NCI-H748 (cell line): ENCODE measurements at regions not wholly inside any gene's neighbourhood (a gene's known extent, or its start where the extent isn't known, plus 50 kb on each side); places are given as distances from the start of the nearest gene placed in this dataset.
"Not testable (repeated sequence)": the region's sequence is repeated elsewhere in the genome, so short reads cannot be mapped to it uniquely, and the experiment has no call there.

Source experiments
- DNase-seq: peaks from one replicate; lab custom pipeline; 2025; ENCODE audit not compliant: unreplicated experiment; lab: John Stamatoyannopoulos, UW

- DNase-seq = no peak
Measured at GRCh38 chr16:59688006-59688405, 953.9 kb upstream of the GOT2 start.

DNA sequence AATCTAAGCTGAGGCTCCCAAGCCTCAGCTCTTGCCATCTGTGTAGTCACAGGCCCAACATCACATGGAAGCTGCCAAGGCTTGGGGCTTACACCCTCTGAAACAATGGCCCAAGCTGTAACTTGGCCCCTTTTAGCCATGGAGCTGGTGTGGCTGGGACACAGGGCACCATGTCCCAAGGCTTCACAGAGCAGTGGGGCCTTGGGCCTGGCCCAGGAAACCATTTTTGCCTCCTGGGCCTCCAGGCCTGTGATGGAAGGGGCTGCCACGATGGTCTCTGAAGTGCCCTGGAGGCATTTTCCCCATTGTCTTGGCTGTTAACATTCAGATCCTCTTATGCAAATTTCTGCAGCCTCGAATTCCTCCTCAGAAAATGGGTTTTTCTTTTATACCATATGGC is 952.3 kb upstream of the GOT2 start:
- no peak for DNase-seq

GRCh38 chr16:59684911-59685310 is 950.8 kb upstream of the GOT2 start:
- no peak for DNase-seq

- no peak for DNase-seq
Measured at GRCh38 chr16:59683709-59684108, 949.6 kb upstream of the GOT2 start.

- no peak for DNase-seq
Measured at GRCh38 chr16:59665618-59666220, 931.6 kb upstream of the GOT2 start.

GRCh38 chr16:59658572-59658971 is 924.5 kb upstream of the GOT2 start:
- DNase-seq = no peak

GRCh38 chr16:59655031-59655430 is 920.9 kb upstream of the GOT2 start:
- DNase-seq = no peak

DNA sequence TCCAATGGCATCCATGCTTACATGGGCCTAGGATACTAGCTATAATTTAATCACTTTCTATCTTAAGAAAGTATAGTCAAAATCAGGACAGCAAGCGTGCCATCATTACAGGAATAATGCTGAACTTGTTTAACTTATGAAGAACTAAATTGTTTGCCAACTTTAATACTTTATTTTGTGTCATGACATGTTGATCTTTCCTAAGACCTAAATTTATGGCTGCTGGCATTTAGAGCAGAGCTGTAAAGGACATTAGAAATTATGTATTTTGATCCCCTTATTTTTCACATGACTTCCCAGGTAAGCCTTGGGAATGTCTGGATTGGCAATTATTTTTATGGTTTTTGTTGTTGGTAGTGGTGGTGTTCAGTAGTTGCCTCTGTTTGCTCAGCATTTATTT is 920.3 kb upstream of the GOT2 start:
- no peak for DNase-seq

DNA sequence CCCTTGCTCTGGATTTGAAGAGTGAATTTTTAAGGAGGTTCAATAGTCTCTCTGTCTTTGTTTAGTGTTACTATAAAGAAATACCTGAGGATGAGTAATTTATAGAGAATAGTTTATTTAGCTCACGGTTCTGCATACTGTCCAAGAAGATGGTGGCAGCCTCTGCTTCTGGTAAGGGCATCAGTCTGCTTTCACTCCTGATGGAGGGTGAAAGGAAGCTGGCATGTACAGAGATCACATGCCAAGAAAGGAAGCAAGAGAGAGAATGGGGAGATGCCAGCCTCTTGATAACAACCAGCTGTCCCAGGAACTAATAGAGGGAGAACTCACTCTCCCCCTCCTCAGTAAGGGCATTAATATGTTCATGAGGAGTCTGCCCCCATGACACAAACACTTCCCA is 917.5 kb upstream of the GOT2 start:
- no peak for DNase-seq

DNA sequence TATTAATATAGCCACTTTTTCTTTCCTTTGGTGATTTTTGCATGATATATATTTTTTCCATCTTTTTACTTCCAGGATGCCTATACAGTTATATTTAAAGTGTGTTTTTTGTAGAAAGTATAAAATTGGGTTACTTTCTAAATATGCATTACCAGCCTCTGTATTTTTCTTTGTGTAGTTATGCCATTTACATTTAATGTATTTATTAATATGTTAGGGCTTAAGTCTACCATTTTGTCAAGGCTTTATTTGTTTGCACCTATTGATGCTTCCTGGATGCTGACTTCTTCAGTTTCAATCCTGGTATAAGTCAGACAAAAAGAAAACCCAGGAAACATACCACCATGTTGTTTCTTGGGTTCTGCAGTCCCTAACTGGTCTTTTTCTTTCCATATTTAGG is 911.1 kb upstream of the GOT2 start:
- DNase-seq = no peak

GRCh38 chr16:59635674-59636073 is 901.6 kb upstream of the GOT2 start:
- DNase-seq = no peak

DNA sequence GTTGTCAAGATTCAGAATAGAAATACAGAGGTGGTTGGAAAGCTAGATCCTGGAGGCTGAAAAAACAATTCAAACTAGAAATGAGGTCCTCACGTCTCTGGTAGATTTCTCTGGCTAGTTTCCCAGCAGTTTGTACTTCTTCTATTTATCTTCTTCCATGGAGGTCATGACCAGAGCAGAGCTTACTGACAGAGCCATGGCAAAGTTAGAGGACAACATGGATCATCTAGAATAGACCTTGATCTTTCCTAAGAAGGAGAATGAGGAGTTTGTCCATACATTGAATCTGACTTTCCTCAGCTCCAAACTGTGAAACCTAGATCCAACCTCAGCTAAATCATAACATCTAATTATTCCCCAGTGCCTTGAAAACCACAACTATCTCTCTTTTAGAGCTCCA is 900.8 kb upstream of the GOT2 start:
- no peak for DNase-seq

DNA sequence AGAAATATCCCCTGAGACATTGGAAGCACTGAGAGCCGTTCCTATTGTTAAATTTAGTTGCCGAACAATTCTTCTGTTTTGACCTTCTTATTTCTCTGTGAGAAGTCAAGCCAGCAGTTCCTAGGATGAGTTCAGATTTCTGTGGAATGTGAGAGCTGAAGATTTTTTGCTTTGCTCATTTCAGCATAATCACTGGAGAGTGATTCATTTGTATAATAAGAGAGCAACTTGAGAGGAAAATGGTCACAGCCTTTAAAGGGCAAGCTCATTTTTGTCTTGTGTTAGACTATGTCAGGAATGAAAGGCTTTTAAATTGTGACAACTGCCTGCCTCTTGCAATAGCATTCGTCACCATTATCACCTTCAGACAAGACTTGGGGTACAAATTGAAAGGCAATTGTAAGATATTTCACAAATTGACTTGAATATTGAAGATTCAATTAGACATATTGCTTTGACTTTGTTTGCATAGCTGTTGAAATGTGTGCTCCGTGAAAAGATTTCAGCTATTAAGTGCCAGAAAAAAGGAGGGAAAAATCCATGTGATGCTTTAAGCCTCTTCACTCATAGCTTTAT is 900.0 kb upstream of the GOT2 start:
- DNase-seq = no peak

DNA sequence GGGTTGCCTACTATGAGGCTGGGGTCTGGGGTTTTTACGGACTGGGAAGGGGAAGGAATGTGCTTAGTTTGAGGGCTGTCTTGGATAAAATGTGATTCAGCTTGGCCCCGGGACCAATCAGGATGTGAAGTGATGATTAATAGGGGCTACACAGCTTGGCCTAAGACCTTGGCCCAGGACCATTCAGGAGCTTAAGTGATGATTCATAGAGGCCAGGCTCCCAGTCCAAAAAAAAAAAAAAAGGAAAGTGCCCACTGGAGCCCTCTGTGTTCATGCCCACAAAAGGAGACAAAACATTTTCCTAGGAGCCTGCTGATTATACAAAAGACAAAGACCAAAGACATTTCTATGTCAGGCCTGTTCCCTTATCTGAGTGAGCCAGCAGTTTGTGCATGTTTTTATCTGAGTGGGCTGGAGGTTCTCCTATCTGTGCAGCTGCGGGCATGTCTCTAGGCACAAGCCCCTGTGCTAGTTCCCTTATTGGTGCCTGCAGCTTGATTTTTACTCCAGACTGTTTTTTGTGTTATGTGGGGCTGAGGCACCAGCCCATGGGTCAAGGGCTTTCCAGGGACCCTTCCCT is 898.2 kb upstream of the GOT2 start:
- DNase-seq = no peak

GRCh38 chr16:59624381-59624780 is 890.3 kb upstream of the GOT2 start:
- DNase-seq = not testable (repeated sequence)

DNA sequence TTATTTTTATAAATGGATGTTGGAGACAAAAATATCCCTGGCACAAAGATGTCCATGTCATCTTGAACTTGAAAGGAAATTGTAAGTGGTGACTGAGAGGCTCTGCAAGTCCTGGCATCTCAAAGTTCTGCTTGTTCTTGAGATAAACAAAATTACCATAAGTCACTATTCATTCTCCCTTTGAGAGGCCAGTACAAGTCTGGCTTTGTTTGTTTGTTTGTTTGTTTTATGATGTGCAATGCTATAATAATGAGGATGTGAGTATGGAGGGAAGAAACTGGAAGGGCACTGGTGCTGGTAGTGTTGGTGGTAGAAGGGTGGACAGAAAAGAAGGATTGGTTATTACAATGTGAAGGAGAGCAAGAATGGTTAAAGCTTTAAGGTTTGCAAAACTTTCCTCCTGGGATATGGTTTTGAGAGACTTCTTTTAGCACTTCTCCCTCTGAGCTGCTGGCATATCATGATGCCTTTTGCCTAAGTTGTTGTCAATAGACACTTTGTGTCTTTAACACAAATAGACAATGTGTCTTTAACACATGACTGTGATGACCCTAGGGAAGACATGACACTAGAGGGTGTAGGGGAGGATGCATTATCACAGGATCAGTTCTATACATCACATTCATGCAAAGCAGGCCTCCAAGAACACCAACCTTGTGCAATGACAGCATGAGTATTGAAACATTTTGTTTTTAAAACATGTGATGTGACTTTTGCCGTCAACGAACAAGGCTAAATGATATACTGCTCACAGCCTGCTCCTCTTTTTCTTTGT is 880.5 kb upstream of the GOT2 start:
- DNase-seq = no peak

DNA sequence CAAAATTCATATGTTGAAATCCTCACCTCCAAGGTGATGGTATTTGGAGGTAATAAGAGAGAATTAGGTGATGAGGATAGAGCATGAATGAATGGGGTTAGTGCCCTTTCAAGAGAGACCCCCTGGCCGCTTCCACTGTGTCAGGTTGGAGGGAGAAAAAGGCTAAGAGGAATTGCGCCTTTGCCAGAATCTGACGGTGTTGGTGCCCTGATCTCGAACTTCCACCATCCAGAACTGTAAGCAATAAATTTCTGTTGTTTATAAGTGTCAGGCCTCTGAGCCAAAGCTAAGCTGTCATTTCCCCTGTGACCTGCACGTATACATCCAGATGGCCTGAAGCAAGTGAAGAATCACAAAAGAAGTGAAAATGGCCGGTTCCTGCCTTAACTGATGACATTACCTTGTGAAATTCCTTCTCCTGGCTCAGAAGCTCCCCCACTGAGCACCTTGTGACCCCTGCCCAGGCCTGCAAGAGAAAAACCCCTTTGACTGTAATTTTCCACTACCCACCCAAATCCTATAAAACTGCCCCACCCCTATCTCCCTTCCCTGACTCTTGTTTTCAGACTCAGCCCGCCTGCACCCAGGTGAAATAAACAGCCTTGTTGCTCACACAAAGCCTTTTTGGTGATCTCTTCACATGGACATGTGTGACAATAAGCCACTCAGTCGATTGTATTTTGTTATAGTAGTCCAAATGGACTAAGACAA is 878.9 kb upstream of the GOT2 start:
- DNase-seq = not testable (repeated sequence)

DNA sequence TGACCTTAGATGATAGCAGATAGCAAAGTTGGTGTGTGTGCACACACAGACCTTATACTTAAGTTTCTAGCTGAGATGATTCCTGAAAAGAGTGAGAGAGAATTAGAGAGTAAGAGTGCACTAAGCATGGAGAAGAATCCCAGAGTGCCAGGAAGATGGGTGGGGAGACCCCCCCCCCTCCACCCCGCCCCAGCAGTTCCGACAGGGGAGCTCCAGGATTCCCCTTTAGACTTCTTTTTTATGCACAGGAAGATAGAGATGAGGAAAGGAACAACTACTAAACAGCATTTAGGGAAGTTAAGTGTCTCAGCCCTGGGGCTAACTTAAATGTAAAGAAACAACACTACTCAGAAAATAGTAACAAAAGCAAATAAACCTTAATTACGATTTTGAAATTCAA is 878.0 kb upstream of the GOT2 start:
- no peak for DNase-seq

GRCh38 chr16:59611556-59611955 is 877.4 kb upstream of the GOT2 start:
- DNase-seq = no peak

- DNase-seq = no peak
Measured at GRCh38 chr16:59605706-59606105, 871.6 kb upstream of the GOT2 start.

- DNase-seq = no peak
Measured at GRCh38 chr16:59604354-59604753, 870.2 kb upstream of the GOT2 start.

GRCh38 chr16:59601452-59601851 is 867.3 kb upstream of the GOT2 start:
- DNase-seq = no peak
